Stomach (tissue), 8 donors: ENCODE measurements at regions not wholly inside any gene's neighbourhood (a gene's known extent, or its start where the extent isn't known, plus 50 kb on each side); places are given as distances from the start of the nearest gene placed in this dataset.

Source experiments
- DNase-seq, 2 donors: peaks; one replicate each; pipeline versions ENCODE4 v3.0.0 to v3.0.0-alpha.2; 2013 to 2019
- H3K27ac ChIP-seq, 5 donors: fragments of 200-600 bp in 4 of 5; sonication (generic) in 4 of 5; one replicate each; pipeline ENCODE4 v1.5.1; 2013 to 2019; ENCODE audit warnings: mild to moderate bottlenecking in 1 of 5, moderate library complexity in 1 of 5
- H3K27me3 ChIP-seq, 3 donors: fragments of 200-600 bp; sonication (generic); one replicate each; pipeline ENCODE4 v1.5.1; 2017 to 2019; ENCODE audit warnings: mixed run types in 1 of 3
- H3K36me3 ChIP-seq, 4 donors: fragments of 200-600 bp; sonication (generic); 1 replicate in 3 of 4; 2 replicates in 1 of 4; pipeline ENCODE4 v1.5.1; 2016 to 2019
- H3K4me1 ChIP-seq, 4 donors: fragments of 200-600 bp; sonication (generic); one replicate each; pipeline ENCODE4 v1.5.1; 2016 to 2019
- H3K4me3 ChIP-seq, 4 donors: fragments of 200-600 bp; sonication (generic) in 3 of 4; one replicate each; pipeline ENCODE4 v1.5.1; 2016 to 2019; ENCODE audit warnings: mild to moderate bottlenecking in 1 of 4
- H3K9me3 ChIP-seq, 4 donors: fragments of 200-600 bp; sonication (generic); one replicate each; pipeline ENCODE4 v1.5.1; 2016 to 2019
- CTCF ChIP-seq, 7 experiments: fragments of 450-650 bp in 4 of 7; fragments of 200-600 bp in 3 of 7; sonication (generic) in 3 of 7; IDR thresholded peaks; one replicate each; pipeline ENCODE4 v1.5.1; 2016 to 2019; ENCODE audit warnings: antibody characterized with exemption in 7 of 7, control low read depth in 2 of 7, mild to moderate bottlenecking in 1 of 7
- EP300 ChIP-seq: sonication (generic); formaldehyde crosslinking; IDR thresholded peaks from one replicate; pipeline ENCODE4 v1.6.1; 2017; ENCODE audit warnings: antibody characterized with exemption
- POLR2A ChIP-seq, 4 donors: fragments of 450-650 bp; IDR thresholded peaks; one replicate each; pipeline ENCODE4 v1.6.1; 2016; ENCODE audit warnings: antibody characterized with exemption in 4 of 4, control low read depth in 2 of 4, mild to moderate bottlenecking in 1 of 4, moderate library complexity in 1 of 4
- POLR2AphosphoS5 ChIP-seq, 3 donors: sonication (generic); formaldehyde crosslinking; IDR thresholded peaks; one replicate each; pipeline ENCODE4 v1.6.1; 2016; ENCODE audit warnings: antibody characterized with exemption in 3 of 3
- WGBS, 5 donors: extraction: QIAGEN DNeasy Blood & Tissue Kit in 3 of 5; methylation state at CpG; one replicate each; pipeline versions ENCODE4 v1.1.5 to v1.1.7; 2013 to 2018; 5-methylcytosine and 5-hydroxymethylcytosine counted together
- intact Hi-C: fragments of 100-400 bp; cut with DNase I; formaldehyde crosslinking; loops from one replicate; pipeline ENCODE4 v1.15.1; 2023; ENCODE audit warnings: low total_unique reads
- donor health status: healthy with polysubstance abuse.
- donor health status: Bipolar disorder and iron deficiency.
- donor health status: healthy.

GRCh38 chr12:28925719-28926376 is 223.2 kb upstream of the FAR2 start:
- TF ChIP-seq CTCF (IDR thresholded peaks at IDR 0.05), result no peak
- TF ChIP-seq POLR2A (IDR thresholded peaks at IDR 0.05), result no peak
- TF ChIP-seq EP300, result no peak
- no peak for TF ChIP-seq POLR2AphosphoS5 (IDR thresholded peaks at IDR 0.05)
- H3K27ac ChIP-seq, result no peak overlapping the region
- no peak for DNase-seq
- H3K36me3 ChIP-seq, result no peaks in the 10 kb centered on the region
- WGBS, 5 donors, result 59 to 66% (median 61%) methylated on average over 3 of the region's 3 CpGs
- no peaks in the 10 kb centered on the region for H3K27me3 ChIP-seq
- H3K4me3 ChIP-seq, result no peak overlapping the region
- peaks cover 0 to 14% (median 1%) of the 10 kb centered on the region in 4 donors for H3K9me3 ChIP-seq
- H3K4me1 ChIP-seq, result no peaks in the 10 kb centered on the region
- intact Hi-C loops, result no loop called here

DNA sequence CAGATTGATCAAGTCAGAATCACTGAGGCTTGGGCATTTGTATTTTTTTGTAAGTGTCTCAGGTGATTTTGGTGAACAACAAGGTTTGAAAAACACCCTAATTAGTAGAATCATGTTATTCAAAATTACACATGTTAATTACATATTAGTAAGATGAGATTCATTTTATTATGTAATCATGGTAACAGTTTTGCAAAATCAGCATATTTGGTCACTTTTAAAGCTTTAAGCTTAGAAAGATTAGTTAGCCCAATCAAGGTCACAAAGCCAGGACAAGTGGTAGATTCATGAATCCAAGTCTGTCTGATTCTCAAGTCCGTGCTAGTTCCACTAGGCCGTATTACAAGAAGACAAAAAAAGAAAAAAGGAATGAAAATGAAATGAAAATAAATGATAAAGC is 218.4 kb upstream of the FAR2 start:
- no peak overlapping the region for H3K4me3 ChIP-seq
- TF ChIP-seq CTCF (IDR thresholded peaks at IDR 0.05), result no peak
- TF ChIP-seq POLR2AphosphoS5 (IDR thresholded peaks at IDR 0.05), result no peak
- TF ChIP-seq POLR2A (IDR thresholded peaks at IDR 0.05), result no peak
- TF ChIP-seq EP300, result no peak
- peaks cover 0 to 2% (median 0%) of the 10 kb centered on the region in 4 donors for H3K9me3 ChIP-seq
- WGBS, 5 donors, result 90 to 96% (median 94%) methylated on average over 2 of the region's 2 CpGs
- DNase-seq, result no peak
- intact Hi-C loops, result no loop called here
- no peak overlapping the region for H3K27ac ChIP-seq
- no peaks in the 10 kb centered on the region for H3K27me3 ChIP-seq
- H3K36me3 ChIP-seq, result no peaks in the 10 kb centered on the region
- H3K4me1 ChIP-seq, result no peaks in the 10 kb centered on the region

- Histone ChIP-seq H3K36me3 (no peaks in the 10 kb centered on the region), H3K27ac (no peak overlapping the region), H3K4me3 (no peak overlapping the region), H3K4me1 (no peaks in the 10 kb centered on the region), H3K9me3 (no peaks in the 10 kb centered on the region), H3K27me3 (no peaks in the 10 kb centered on the region)
- TF ChIP-seq POLR2A (IDR thresholded peaks at IDR 0.05) (no peak), EP300 (no peak), CTCF (IDR thresholded peaks at IDR 0.05) (no peak), POLR2AphosphoS5 (IDR thresholded peaks at IDR 0.05) (no peak)
- no peak for DNase-seq
- 84 to 91% (median 90%) methylated on average over 1 of the region's 1 CpG for WGBS, 5 donors
- intact Hi-C loops, result no loop called here
Measured at GRCh38 chr12:28933176-28933575, 215.9 kb upstream of the FAR2 start.

- Histone ChIP-seq H3K9me3 (no peaks in the 10 kb centered on the region), H3K4me1 (no peaks in the 10 kb centered on the region), H3K4me3 (no peak overlapping the region), H3K36me3 (no peaks in the 10 kb centered on the region), H3K27me3 (no peaks in the 10 kb centered on the region), H3K27ac (no peak overlapping the region)
- no peak for DNase-seq
- no peak for TF ChIP-seq POLR2A (IDR thresholded peaks at IDR 0.05)
- TF ChIP-seq CTCF (IDR thresholded peaks at IDR 0.05), result no peak
- TF ChIP-seq POLR2AphosphoS5 (IDR thresholded peaks at IDR 0.05), result no peak
- no peak for TF ChIP-seq EP300
- intact Hi-C loops, result no loop called here
- 68 to 76% (median 72%) methylated on average over 8 of the region's 8 CpGs for WGBS, 5 donors
Measured at GRCh38 chr12:28933864-28934527, 215.1 kb upstream of the FAR2 start.
